Liver (tissue), 8 donors: ENCODE measurements at regions not wholly inside any gene's neighbourhood (a gene's known extent, or its start where the extent isn't known, plus 50 kb on each side); places are given as distances from the start of the nearest gene placed in this dataset.

Experiments
- DNase-seq: peaks from one replicate; pipeline ENCODE4 v3.0.0-alpha.2; 2017; ENCODE audit warnings: low spot score
- H3K27ac ChIP-seq, 2 donors: one replicate each; pipeline ENCODE4 v1.7.0; 2013; ENCODE audit warnings: inconsistent platforms in 2 of 2, low read length in 2 of 2, control low read depth in 1 of 2, low read depth in 1 of 2, mild to moderate bottlenecking in 1 of 2
- H3K27me3 ChIP-seq, 4 donors: one replicate each; pipeline versions ENCODE4 v1.6.1 to v1.7.0; 2013; ENCODE audit warnings: low read length in 3 of 4, inconsistent platforms in 1 of 4, mild to moderate bottlenecking in 1 of 4, moderate library complexity in 1 of 4; ENCODE audit not compliant: control insufficient read depth in 4 of 4, insufficient read depth in 4 of 4
- H3K36me3 ChIP-seq, 4 donors: one replicate each; pipeline versions ENCODE4 v1.6.1 to v1.7.0; 2013; ENCODE audit warnings: low read length in 3 of 4, mild to moderate bottlenecking in 3 of 4, low read depth in 1 of 4, moderate library complexity in 1 of 4; ENCODE audit not compliant: control insufficient read depth in 4 of 4, insufficient read depth in 3 of 4
- H3K4me1 ChIP-seq, 4 donors: one replicate each; pipeline versions ENCODE4 v1.6.1 to v1.7.0; 2013; ENCODE audit warnings: low read length in 3 of 4, mild to moderate bottlenecking in 3 of 4, moderate library complexity in 1 of 4; ENCODE audit not compliant: control insufficient read depth in 4 of 4, insufficient read depth in 4 of 4
- H3K4me3 ChIP-seq, 3 donors: one replicate each; pipeline versions ENCODE4 v1.6.1 to v1.7.0; 2013; ENCODE audit warnings: low read length in 3 of 3, control low read depth in 1 of 3, low read depth in 1 of 3, mild to moderate bottlenecking in 1 of 3
- H3K9ac ChIP-seq, 2 donors: one replicate each; pipeline ENCODE4 v1.7.0; 2013; ENCODE audit warnings: low read length in 2 of 2, mild to moderate bottlenecking in 2 of 2, moderate library complexity in 2 of 2, control low read depth in 1 of 2, low read depth in 1 of 2
- H3K9me3 ChIP-seq, 4 donors: one replicate each; pipeline versions ENCODE4 v1.6.1 to v1.7.0; 2013; ENCODE audit warnings: low read length in 3 of 4; ENCODE audit not compliant: control insufficient read depth in 4 of 4
- ATF3 ChIP-seq: IDR thresholded peaks from 2 replicates; pipeline ENCODE4 v1.6.1; 2016; ENCODE audit warnings: antibody characterized with exemption
- CTCF ChIP-seq: fragments of 150-350 bp; IDR thresholded peaks from 2 replicates; pipeline ENCODE4 v1.5.1; 2017; ENCODE audit warnings: improper control_type of control experiment, low read depth, low read length; ENCODE audit not compliant: missing input control
- EGR1 ChIP-seq, 2 donors: IDR thresholded peaks; 2 replicates each; pipeline ENCODE4 v1.6.1; 2016 to 2018; ENCODE audit warnings: antibody characterized with exemption in 2 of 2, low read depth in 2 of 2
- FOXA1 ChIP-seq: IDR thresholded peaks from 2 replicates; pipeline ENCODE4 v1.6.1; 2016; ENCODE audit warnings: antibody characterized with exemption
- FOXA2 ChIP-seq: IDR thresholded peaks from 2 replicates; pipeline ENCODE4 v1.6.1; 2016; ENCODE audit warnings: antibody characterized with exemption
- JUND ChIP-seq, 2 donors: IDR thresholded peaks; 2 replicates each; pipeline ENCODE4 v1.6.1; 2016; ENCODE audit warnings: antibody characterized with exemption in 2 of 2
- NR2F2 ChIP-seq: IDR thresholded peaks from 2 replicates; pipeline ENCODE4 v1.6.1; 2016; ENCODE audit warnings: antibody characterized with exemption
- RAD21 ChIP-seq, 2 donors: IDR thresholded peaks; 2 replicates each; pipeline ENCODE4 v1.6.1; 2016; ENCODE audit warnings: antibody characterized with exemption in 2 of 2, mild to moderate bottlenecking in 2 of 2
- REST ChIP-seq: IDR thresholded peaks from 2 replicates; pipeline ENCODE4 v1.6.1; 2016; ENCODE audit warnings: antibody characterized with exemption, mild to moderate bottlenecking
- TAF1 ChIP-seq: conservative IDR thresholded peaks from 2 replicates; pipeline ENCODE4 v1.6.1; 2016; ENCODE audit warnings: antibody characterized with exemption, mild to moderate bottlenecking
- YY1 ChIP-seq: IDR thresholded peaks from 2 replicates; pipeline ENCODE4 v1.6.1; 2016; ENCODE audit warnings: antibody characterized with exemption, mild to moderate bottlenecking
- WGBS: extraction: QIAGEN DNeasy Blood & Tissue Kit; methylation state at CpG from one replicate; pipeline ENCODE4 v1.1.7; 2013; 5-methylcytosine and 5-hydroxymethylcytosine counted together
- TF ChIP-seq, protein P1 (sequence below): IDR thresholded peaks from 2 replicates; pipeline ENCODE4 v1.6.1; 2016; ENCODE audit warnings: antibody characterized with exemption
- donor health status: healthy.
- donor health status: healthy.
- donor health status: healthy.
- donor health status: healthy.
- donor health status: healthy.

- H3K4me3 ChIP-seq, result no peak overlapping the region
- H3K9me3 ChIP-seq, result peaks cover 0 to 6% (median 2%) of the 10 kb centered on the region in 4 donors
- H3K36me3 ChIP-seq, result no peaks in the 10 kb centered on the region
- H3K27ac ChIP-seq, result no peak overlapping the region
- no peaks in the 10 kb centered on the region for H3K4me1 ChIP-seq
- no peak for DNase-seq
- H3K9ac ChIP-seq, result no peak overlapping the region
- no peak for TF ChIP-seq CTCF
- 70% methylated on average over 20 of the region's 20 CpGs for WGBS
- no peaks in the 10 kb centered on the region for H3K27me3 ChIP-seq
Measured at GRCh38 chr1:25106976-25107642, 125.2 kb downstream of the SYF2 start.

- Histone ChIP-seq H3K4me3 (no peak overlapping the region), H3K36me3 (no peaks in the 10 kb centered on the region), H3K27me3 (no peaks in the 10 kb centered on the region), H3K9me3 (peaks cover 0 to 6% (median 2%) of the 10 kb centered on the region in 4 donors), H3K9ac (no peak overlapping the region), H3K4me1 (no peaks in the 10 kb centered on the region), H3K27ac (no peak overlapping the region)
- no peak for TF ChIP-seq TAF1
- TF ChIP-seq NR2F2, result no peak
- TF ChIP-seq RAD21 (IDR thresholded peaks at IDR 0.05), result no peak
- no peak for TF ChIP-seq ATF3
- TF ChIP-seq REST, result no peak
- no peak for DNase-seq
- 85% methylated on average over 5 of the region's 5 CpGs for WGBS
Measured at GRCh38 chr1:25106352-25106751, 126.0 kb downstream of the SYF2 start.

DNA sequence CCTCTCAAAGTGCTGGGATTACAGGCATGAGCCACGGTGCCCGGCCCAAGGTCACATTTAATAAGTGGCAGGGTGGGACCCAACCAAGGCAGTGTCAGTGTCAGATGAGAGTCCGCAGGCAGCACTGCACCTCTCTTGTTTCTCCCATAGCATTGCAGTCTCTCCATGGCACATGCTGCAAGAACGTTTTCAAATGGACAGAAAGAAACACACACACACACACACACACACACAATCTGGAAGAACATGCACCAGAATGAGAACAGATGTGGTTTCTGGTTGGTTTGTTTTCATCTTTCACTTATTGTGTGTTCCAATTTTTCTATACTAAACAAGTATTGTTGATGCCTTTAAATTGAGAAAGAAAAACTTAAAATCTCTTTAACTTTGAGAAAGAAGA lies 126.5 kb downstream of the SYF2 start:
- H3K36me3 ChIP-seq, result no peaks in the 10 kb centered on the region
- no peak overlapping the region for H3K27ac ChIP-seq
- H3K4me3 ChIP-seq, result no peak overlapping the region
- WGBS, result 61% methylated on average over 4 of the region's 4 CpGs
- peaks cover 0 to 6% (median 2%) of the 10 kb centered on the region in 4 donors for H3K9me3 ChIP-seq
- no peaks in the 10 kb centered on the region for H3K27me3 ChIP-seq
- DNase-seq, result no peak
- no peak overlapping the region for H3K9ac ChIP-seq
- H3K4me1 ChIP-seq, result no peaks in the 10 kb centered on the region
- no peak for TF ChIP-seq EGR1 (IDR thresholded peaks at IDR 0.05; ENCODE audit: low read depth in 2 of 2)
- no peak for TF ChIP-seq RAD21 (IDR thresholded peaks at IDR 0.05)
- no peak for TF ChIP-seq CTCF
- TF ChIP-seq REST, result no peak
- no peak for TF ChIP-seq NR2F2
- TF ChIP-seq FOXA2, result no peak
- no peak for TF ChIP-seq YY1
- TF ChIP-seq, protein P1, sequence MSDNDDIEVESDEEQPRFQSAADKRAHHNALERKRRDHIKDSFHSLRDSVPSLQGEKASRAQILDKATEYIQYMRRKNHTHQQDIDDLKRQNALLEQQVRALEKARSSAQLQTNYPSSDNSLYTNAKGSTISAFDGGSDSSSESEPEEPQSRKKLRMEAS, result no peak
- TF ChIP-seq FOXA1, result no peak
- no peak for TF ChIP-seq JUND (IDR thresholded peaks at IDR 0.05)
- TF ChIP-seq ATF3, result no peak
